ENCODE measurements at regions not wholly inside any gene's neighbourhood (a gene's known extent, or its start where the extent isn't known, plus 50 kb on each side); places are given as distances from the start of the nearest gene placed in this dataset.
"Not testable (repeated sequence)": the region's sequence is repeated elsewhere in the genome, so short reads cannot be mapped to it uniquely, and the experiment has no call there.

GRCh38 chr3:34109021-34109420 is 310.6 kb downstream of the PDCD6IP start:
- no peak for FAIRE-seq

GRCh38 chr3:34109846-34110245 is 311.4 kb downstream of the PDCD6IP start:
- DNase-seq (ENCODE audit: insufficient read length, low spot score): no peak
- no peak for FAIRE-seq
- no peak for TF ChIP-seq CTCF (IDR thresholded peaks at IDR 0.05; ENCODE audit: insufficient read depth, missing control alignments)

More at GRCh38 chr3:34109021-34109420, 310.6 kb downstream of the PDCD6IP start:
- no peak for DNase-seq (ENCODE audit: insufficient read length, low spot score)
- TF ChIP-seq CTCF (IDR thresholded peaks at IDR 0.05; ENCODE audit: insufficient read depth, missing control alignments): no peak

DNA sequence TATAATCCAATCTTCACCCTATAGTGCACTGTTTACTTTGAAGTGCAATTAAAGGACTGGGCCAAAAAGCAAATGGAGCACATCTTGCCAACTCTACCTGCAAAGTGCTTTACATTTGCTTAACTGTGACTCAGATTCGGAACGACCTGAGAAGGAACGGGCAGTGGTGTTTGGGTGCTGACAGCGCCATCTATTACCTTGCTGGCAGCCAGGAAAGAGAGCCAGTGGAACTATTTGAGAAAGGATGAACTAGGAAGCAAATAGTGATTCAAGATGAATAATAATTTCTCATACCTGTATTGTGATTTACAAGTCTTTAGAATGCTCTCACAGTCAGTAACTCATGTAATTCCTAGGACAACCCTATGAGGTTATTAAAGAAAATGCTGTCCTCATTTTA is 312.9 kb downstream of the PDCD6IP start:
- no peak for DNase-seq (ENCODE audit: insufficient read length, low spot score)
- no peak for FAIRE-seq
- no peak for TF ChIP-seq CTCF (IDR thresholded peaks at IDR 0.05; ENCODE audit: insufficient read depth, missing control alignments)

GRCh38 chr3:34112261-34112660 is 313.8 kb downstream of the PDCD6IP start:
- DNase-seq (ENCODE audit: insufficient read length, low spot score); FAIRE-seq: not testable (repeated sequence)

DNA sequence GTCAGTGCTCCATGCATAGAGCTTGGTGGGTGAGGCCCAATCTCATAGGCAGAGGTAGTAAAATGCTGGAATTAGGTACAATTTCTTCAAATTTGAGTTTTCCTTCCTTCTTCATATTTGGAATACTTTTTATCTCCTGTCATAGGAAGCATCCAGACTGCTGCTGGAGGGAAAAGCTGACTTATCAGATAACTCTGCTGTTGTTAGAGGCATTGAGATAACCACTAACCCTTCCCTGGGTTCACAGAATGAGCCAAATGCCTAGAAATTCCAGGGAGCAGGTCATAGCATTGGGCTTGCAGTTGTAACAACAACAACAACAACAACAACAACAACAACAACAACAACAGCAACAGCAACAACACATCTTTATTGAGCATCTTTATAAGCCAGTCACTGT is 332.7 kb downstream of the PDCD6IP start:
- FAIRE-seq (no peak), DNase-seq (ENCODE audit: insufficient read length, low spot score) (no peak)
- no peak for TF ChIP-seq CTCF (IDR thresholded peaks at IDR 0.05; ENCODE audit: insufficient read depth, missing control alignments)

GRCh38 chr3:34132069-34132692 is 333.8 kb downstream of the PDCD6IP start:
- DNase-seq (ENCODE audit: insufficient read length, low spot score) (no peak), FAIRE-seq (no peak)
- no peak for TF ChIP-seq CTCF (IDR thresholded peaks at IDR 0.05; ENCODE audit: insufficient read depth, missing control alignments)

GRCh38 chr3:34139566-34139965 is 341.1 kb downstream of the PDCD6IP start:
- FAIRE-seq (no peak), DNase-seq (ENCODE audit: insufficient read length, low spot score) (no peak)
- TF ChIP-seq CTCF (IDR thresholded peaks at IDR 0.05; ENCODE audit: insufficient read depth, missing control alignments): no peak

GRCh38 chr3:34140616-34141015 is 342.2 kb downstream of the PDCD6IP start:
- no peak for FAIRE-seq
- DNase-seq (ENCODE audit: insufficient read length, low spot score): no peak

More at GRCh38 chr3:34140616-34141015, 342.2 kb downstream of the PDCD6IP start:
- no peak for TF ChIP-seq CTCF (IDR thresholded peaks at IDR 0.05; ENCODE audit: insufficient read depth, missing control alignments)

Data from D721Med (cell line).